K562 (cell line): ENCODE measurements at regions not wholly inside any gene's neighbourhood (a gene's known extent, or its start where the extent isn't known, plus 50 kb on each side); places are given as distances from the start of the nearest gene placed in this dataset.

Experiments
- ATAC-seq: fragments of 200-7000 bp; cut with Tn5 transposase; 3 replicates; pipeline ENCODE4 v1.9.1; 2020; ENCODE audit warnings: moderate library complexity
- BruUV-seq: library from RNA; stranded (reverse); fragments of 400-500 nt; replicated peaks from 2 replicates; lab custom pipeline; 2021; lab: Mats Ljungman, UMichigan
- CTCF ChIA-PET: fragments of 300-600 bp; formaldehyde crosslinking; extraction: SDS; loops from one replicate; lab custom pipeline; 2021; ENCODE audit warnings: low intra/inter-chr PET ratio; lab: Yijun Ruan, JAX
- POLR2A ChIA-PET: fragments of 300-600, 350-650 bp; sonication (Branson Sonifier 250); formaldehyde crosslinking; extraction: SDS; loops from one replicate; lab custom pipeline; 2021; ENCODE audit warnings: antibody characterized with exemption, inconsistent platforms; lab: Yijun Ruan, JAX
- DNase-seq, 4 experiments: peaks; one replicate each; pipeline versions ENCODE4 v3.0.0 to v3.0.0-alpha.2; 2011 to 2018; ENCODE audit warnings: low spot score in 3 of 4, mixed read lengths in 3 of 4; ENCODE audit errors: extremely low read depth in 1 of 4
- FAIRE-seq: peaks from 2 replicates; lab custom pipeline; 2011; peaks lifted over from hg19 to GRCh38; lab: Jason Lieb, UNC
- H2AFZ ChIP-seq: 2 replicates; pipeline ENCODE4 v1.6.0; 2011; ENCODE audit warnings: low read depth, low read length, control low read depth, inconsistent platforms
- H3K27ac ChIP-seq: fragments of 200-600 bp; 3 replicates; pipeline ENCODE4 v1.8.0; 2011; ENCODE audit warnings: low read depth, mild to moderate bottlenecking, control low read depth, inconsistent platforms, low read length, moderate library complexity, mixed read lengths; ENCODE audit errors: extremely low read depth
- H3K27me3 ChIP-seq, 2 experiments: fragments of 300-600 bp in 1 of 2; 2 replicates in 1 of 2; 3 replicates in 1 of 2; pipeline versions ENCODE4 v1.6.0 to v1.8.0; 2011; ENCODE audit warnings: inconsistent platforms in 2 of 2, low read length in 2 of 2, mild to moderate bottlenecking in 1 of 2, mixed read lengths in 1 of 2, moderate library complexity in 1 of 2; ENCODE audit not compliant: control insufficient read depth in 2 of 2, insufficient read depth in 2 of 2
- H3K36me3 ChIP-seq: fragments of 300-600 bp; 3 replicates; pipeline ENCODE4 v1.8.0; 2011; ENCODE audit warnings: mild to moderate bottlenecking, low read length, inconsistent platforms; ENCODE audit not compliant: control insufficient read depth, insufficient read depth
- H3K4me1 ChIP-seq, 2 experiments: fragments of 200-600 bp in 1 of 2; replicated peaks in 1 of 2; 2 replicates in 1 of 2; 3 replicates in 1 of 2; pipeline versions ENCODE4 v1.5.1 to v1.8.0; 2011; ENCODE audit warnings: inconsistent platforms in 2 of 2, low read length in 2 of 2, mild to moderate bottlenecking in 1 of 2, mixed read lengths in 1 of 2, moderate library complexity in 1 of 2; ENCODE audit not compliant: control insufficient read depth in 2 of 2, insufficient read depth in 2 of 2
- H3K4me2 ChIP-seq: 2 replicates; pipeline ENCODE4 v1.6.1; 2011; ENCODE audit warnings: low read length, control low read depth, inconsistent platforms, mixed read lengths; ENCODE audit not compliant: insufficient read depth
- H3K4me3 ChIP-seq: fragments of 200-600 bp; sonication (generic), shearing (Covaris generic); 2 replicates; pipeline ENCODE4 v1.5.1; 2016; ENCODE audit warnings: control low read depth, inconsistent platforms
- H3K79me2 ChIP-seq: fragments of 200-600 bp; 3 replicates; pipeline ENCODE4 v1.8.0; 2011; ENCODE audit warnings: low read length, inconsistent platforms; ENCODE audit not compliant: control insufficient read depth, insufficient read depth
- H3K9ac ChIP-seq, 2 experiments: 2 replicates each; pipeline versions ENCODE4 v1.6.0 to v1.6.1; 2011; ENCODE audit warnings: low read depth in 2 of 2, low read length in 2 of 2, control low read depth in 1 of 2, inconsistent platforms in 1 of 2, mild to moderate bottlenecking in 1 of 2, mixed read lengths in 1 of 2; ENCODE audit not compliant: insufficient read depth in 1 of 2
- H3K9me1 ChIP-seq: one replicate; pipeline ENCODE4 v1.6.0; 2011; ENCODE audit warnings: inconsistent platforms, mild to moderate bottlenecking, low read length, moderate library complexity; ENCODE audit not compliant: control insufficient read depth, insufficient read depth
- H3K9me3 ChIP-seq: replicated peaks from 2 replicates; pipeline ENCODE4 v1.5.1; 2011; ENCODE audit warnings: low read depth, low read length, inconsistent platforms; ENCODE audit not compliant: control insufficient read depth, insufficient read depth
- H4K20me1 ChIP-seq: replicated peaks from 2 replicates; pipeline ENCODE4 v1.6.1; 2011; ENCODE audit warnings: low read length, inconsistent platforms, mixed read lengths; ENCODE audit not compliant: control insufficient read depth, insufficient read depth
- E2F1 ChIP-seq: sonication (generic); formaldehyde crosslinking; IDR thresholded peaks from 2 replicates; pipeline ENCODE4 v1.8.1; 2023; ENCODE audit warnings: mild to moderate bottlenecking, missing genetic modification reagents, moderate library complexity
- HNRNPK ChIP-seq: fragments of 200-400 bp; formaldehyde crosslinking; IDR thresholded peaks from one replicate; pipeline ENCODE4 v1.6.1; 2018; ENCODE audit warnings: mild to moderate bottlenecking, low read depth, low read length; ENCODE audit not compliant: poor library complexity, severe bottlenecking
- HOXB6 ChIP-seq: fragments of 250-450 bp; sonication (Bioruptor Pico); IDR thresholded peaks from 2 replicates; pipeline ENCODE4 v1.5.1; 2022; ENCODE audit warnings: mild to moderate bottlenecking, borderline replicate concordance
- KLF6 ChIP-seq: fragments of 250-450 bp; sonication (Bioruptor Pico); IDR thresholded peaks from 2 replicates; pipeline ENCODE4 v1.4.0; 2020; ENCODE audit warnings: mild to moderate bottlenecking, moderate library complexity, borderline replicate concordance
- NFIC ChIP-seq: fragments of 450-650 bp; IDR thresholded peaks from 2 replicates; pipeline ENCODE4 v1.6.1; 2017; ENCODE audit warnings: mild to moderate bottlenecking, inconsistent platforms
- RBM15 ChIP-seq: fragments of 200-400 bp; formaldehyde crosslinking; IDR thresholded peaks from 2 replicates; pipeline ENCODE4 v1.6.1; 2018; ENCODE audit warnings: mild to moderate bottlenecking, low read length, moderate library complexity; ENCODE audit not compliant: insufficient read depth
- RBM17 ChIP-seq: fragments of 200-400 bp; formaldehyde crosslinking; IDR thresholded peaks from 2 replicates; pipeline ENCODE4 v1.6.1; 2017; ENCODE audit warnings: low read depth, mild to moderate bottlenecking, low read length, borderline replicate concordance
- SIN3B ChIP-seq: fragments of 450-650 bp; IDR thresholded peaks from 2 replicates; pipeline ENCODE4 v1.6.1; 2017; ENCODE audit warnings: low read depth, mild to moderate bottlenecking, moderate library complexity
- SIRT6 ChIP-seq: IDR thresholded peaks from one replicate; pipeline ENCODE4 v1.6.1; 2012; ENCODE audit warnings: low read depth, mild to moderate bottlenecking, control low read depth, inconsistent platforms, low read length, moderate library complexity
- SUPT5H ChIP-seq: fragments of 450-650 bp; IDR thresholded peaks from 2 replicates; pipeline ENCODE4 v1.6.1; 2016
- TFE3 ChIP-seq: fragments of 450-650 bp; formaldehyde crosslinking; IDR thresholded peaks from 2 replicates; pipeline ENCODE4 v1.4.0; 2020; ENCODE audit warnings: mild to moderate bottlenecking, mixed read lengths
- ZNF239 ChIP-seq: fragments of 250-450 bp; sonication (Bioruptor Pico); IDR thresholded peaks from 2 replicates; pipeline ENCODE4 v1.4.0; 2020; ENCODE audit warnings: mild to moderate bottlenecking
- WGBS: fragments of 100-300 bp; shearing (Covaris generic); methylation state at CpG from one replicate; pipeline ENCODE4 v1.1.6; 2016; ENCODE audit warnings: low coverage, mixed read lengths; ENCODE audit not compliant: insufficient coverage; ENCODE audit errors: missing lambda C conversion rate; 5-methylcytosine and 5-hydroxymethylcytosine counted together
- in situ Hi-C: fragments of 300-500 bp; cut with MboI; formaldehyde crosslinking; loops from 4 replicates; pipeline ENCODE4 v1.15.0; 2018; ENCODE audit warnings: inconsistent platforms, mixed read lengths
- intact Hi-C: fragments of 100-400 bp; cut with micrococcal nuclease; formaldehyde crosslinking; loops from 2 replicates; pipeline ENCODE4 v1.14.2; 2022

GRCh38 chr2:21220930-21221329, 97.2 kb downstream of the TDRD15 start:
- Histone ChIP-seq H2AFZ (no peak overlapping the region), H3K27ac (no peak overlapping the region), H3K27me3 (no peaks in the 10 kb centered on the region), H3K9ac (no peak overlapping the region), H3K4me3 (no peak overlapping the region), H3K4me2 (no peak overlapping the region), H3K9me1 (no peaks in the 10 kb centered on the region), H3K36me3 (no peaks in the 10 kb centered on the region)
- intact Hi-C loops: no loop called here
- POLR2A ChIA-PET: no interaction called here
- WGBS: 55% methylated on average over 1 of the region's 1 CpG
- no TSS peak for BruUV-seq
- DNase-seq (no peak), FAIRE-seq (no peak)
- no peak for TF ChIP-seq HNRNPK
- TF ChIP-seq RBM15: no peak
- TF ChIP-seq SIRT6: no peak
- TF ChIP-seq SIN3B: no peak
- TF ChIP-seq NFIC: no peak
- no peak for TF ChIP-seq E2F1
- no peak for TF ChIP-seq ZNF239
- TF ChIP-seq TFE3: no peak
- TF ChIP-seq KLF6 (CRISPR knock-in tag): no peak
- TF ChIP-seq SUPT5H: no peak
- TF ChIP-seq RBM17: no peak
- no peak for TF ChIP-seq HOXB6
- TF ChIP-seq, all 486 proteins: peak for 0
- no peak for ATAC-seq
- no peaks in the 10 kb centered on the region; the same call in 1 of the 2 replicates for H3K9me3 ChIP-seq
- no peaks in the 10 kb centered on the region for H4K20me1 ChIP-seq
- H3K4me1 ChIP-seq: peaks cover 0 to 2% of the 10 kb centered on the region in 2 experiments; a peak in 1 of 5 replicates
- H3K79me2 ChIP-seq: no peaks in the 10 kb centered on the region
- in situ Hi-C loops: no loop called here
- CTCF ChIA-PET: no interaction called here
